Stimulated activated CD4-positive, alpha-beta T cell treated with anti-CD3 and anti-CD28 coated beads, TNF-alpha, amount 100 ng/mL, for 1 hour (primary cell): ENCODE measurements at regions not wholly inside any gene's neighbourhood (a gene's known extent, or its start where the extent isn't known, plus 50 kb on each side); places are given as distances from the start of the nearest gene placed in this dataset.

Experiments
- DNase-seq, 3 donors: peaks; one replicate each; pipeline ENCODE4 v3.0.0-alpha.2; 2020; ENCODE audit warnings: low read depth in 3 of 3, low spot score in 1 of 3

DNA sequence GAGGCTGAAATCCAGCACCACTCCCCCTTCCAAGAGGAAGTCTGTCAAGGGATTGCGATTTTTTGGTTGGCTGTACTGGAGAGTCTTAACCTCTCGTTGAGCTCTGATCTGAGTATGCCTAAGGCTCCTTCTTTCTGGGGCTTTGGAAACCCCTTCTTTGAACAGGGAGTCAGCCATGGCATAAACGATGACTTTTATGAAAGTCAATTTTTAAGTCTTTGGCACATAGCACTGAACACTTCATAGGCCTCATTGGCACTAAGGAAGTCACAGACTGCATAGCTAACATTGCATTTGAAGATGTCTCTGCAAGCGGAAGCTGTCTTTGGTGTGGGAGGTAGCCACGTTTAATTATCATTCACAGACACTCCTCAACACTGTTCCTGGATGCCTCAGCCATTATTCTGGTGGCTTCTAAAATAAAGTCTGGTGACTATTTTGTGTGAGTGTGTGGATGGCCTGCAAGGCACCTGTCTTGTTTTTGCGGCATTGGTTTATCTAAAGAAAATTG lies 148.2 kb upstream of the NCK2 start:
- DNase-seq, result no peak

DNA sequence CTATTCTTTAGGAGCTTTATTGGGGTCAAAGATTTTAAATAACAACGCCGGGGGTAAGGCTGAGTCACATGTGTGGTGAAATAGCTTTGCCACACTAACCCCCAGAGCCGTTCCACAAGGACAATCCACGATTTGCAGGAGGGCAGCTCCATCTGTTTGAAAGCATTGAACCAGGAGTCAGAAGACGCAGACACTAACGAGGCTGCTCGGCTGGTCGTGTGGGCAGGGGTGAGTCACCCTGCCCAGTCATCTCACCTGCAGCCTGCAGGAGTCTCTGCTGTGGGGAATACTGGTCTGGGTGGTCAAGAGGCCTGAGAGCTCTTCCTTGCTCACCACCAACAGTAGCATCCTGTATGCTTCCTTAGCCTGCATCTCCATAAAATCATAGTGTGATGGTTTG lies 149.2 kb upstream of the NCK2 start:
- DNase-seq, result no peak

- DNase-seq, result no peak
Observed at GRCh38 chr2:105593221-105593967, 151.3 kb upstream of the NCK2 start.

GRCh38 chr2:105592288-105592687 lies 152.4 kb upstream of the NCK2 start:
- no peak for DNase-seq

GRCh38 chr2:105590780-105591660 lies 153.7 kb upstream of the NCK2 start:
- no peak for DNase-seq

DNA sequence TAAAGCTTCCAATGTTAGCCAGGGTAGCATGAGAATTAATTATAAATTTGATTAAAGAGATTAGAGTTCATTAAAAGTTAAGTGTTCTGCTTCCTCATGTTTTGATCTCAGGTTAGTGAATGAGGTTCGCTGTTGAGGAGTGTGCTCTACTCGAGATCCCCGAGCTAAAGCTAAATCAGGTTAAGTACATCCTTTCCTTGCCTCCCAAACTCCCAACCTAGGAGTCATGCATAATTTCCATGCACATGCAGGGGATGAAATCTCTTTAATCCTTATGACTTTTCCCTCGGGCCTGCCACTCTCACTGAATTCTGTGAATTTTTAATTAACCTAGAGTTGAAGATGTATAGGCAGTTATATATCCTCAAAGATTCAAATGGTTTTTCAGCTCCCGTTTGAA lies 156.1 kb upstream of the NCK2 start:
- DNase-seq, result no peak

- no peak for DNase-seq
Observed at GRCh38 chr2:105587637-105588036, 157.1 kb upstream of the NCK2 start.

DNA sequence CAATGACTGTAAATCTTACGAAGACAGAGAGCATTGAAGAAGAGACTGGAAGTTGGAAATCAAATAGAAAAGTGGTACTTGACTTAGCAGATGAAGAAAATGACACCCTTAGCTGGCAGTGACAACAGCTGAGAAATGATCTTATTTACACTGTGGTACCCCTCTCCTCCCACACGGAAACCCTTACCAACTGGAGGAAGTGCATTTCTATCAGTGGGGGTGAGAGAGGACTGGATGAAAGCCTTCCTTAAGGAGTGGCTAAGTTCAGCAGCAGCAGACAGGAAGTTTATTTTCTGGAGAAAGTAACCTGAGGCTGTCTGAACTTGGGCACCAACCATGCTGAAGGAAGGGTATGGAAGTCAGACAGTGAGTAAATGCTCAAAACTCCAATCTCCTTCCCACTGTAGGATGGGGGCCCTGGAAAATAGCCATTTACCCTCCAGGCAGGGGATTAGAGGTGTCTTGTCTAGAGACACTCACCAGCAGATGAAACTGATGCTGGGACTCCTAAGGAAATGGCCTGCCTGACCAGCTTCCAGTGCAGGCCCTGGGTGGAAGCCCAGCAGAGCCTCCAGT lies 160.2 kb upstream of the NCK2 start:
- DNase-seq, result no peak

- no peak for DNase-seq
Observed at GRCh38 chr2:105582952-105583660, 161.6 kb upstream of the NCK2 start.

DNA sequence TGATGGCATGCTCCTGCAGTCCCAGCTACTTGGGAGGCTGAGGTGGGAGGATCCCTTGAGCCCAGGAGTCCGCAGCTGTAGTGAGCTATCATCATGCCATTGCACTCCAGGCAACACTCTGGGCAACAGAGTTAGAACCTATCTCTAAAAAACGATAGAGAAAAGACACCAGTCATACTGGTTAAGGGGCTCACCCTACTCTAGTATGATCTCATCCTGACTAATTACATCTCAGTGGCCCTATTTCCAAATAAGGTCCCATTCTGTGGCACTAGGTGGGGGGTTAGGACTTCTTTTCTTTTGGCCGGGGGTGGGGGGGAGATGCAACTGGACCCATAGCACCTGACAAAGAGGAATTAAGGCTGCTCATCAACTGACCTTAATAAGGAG lies 163.2 kb upstream of the NCK2 start:
- no peak for DNase-seq

DNA sequence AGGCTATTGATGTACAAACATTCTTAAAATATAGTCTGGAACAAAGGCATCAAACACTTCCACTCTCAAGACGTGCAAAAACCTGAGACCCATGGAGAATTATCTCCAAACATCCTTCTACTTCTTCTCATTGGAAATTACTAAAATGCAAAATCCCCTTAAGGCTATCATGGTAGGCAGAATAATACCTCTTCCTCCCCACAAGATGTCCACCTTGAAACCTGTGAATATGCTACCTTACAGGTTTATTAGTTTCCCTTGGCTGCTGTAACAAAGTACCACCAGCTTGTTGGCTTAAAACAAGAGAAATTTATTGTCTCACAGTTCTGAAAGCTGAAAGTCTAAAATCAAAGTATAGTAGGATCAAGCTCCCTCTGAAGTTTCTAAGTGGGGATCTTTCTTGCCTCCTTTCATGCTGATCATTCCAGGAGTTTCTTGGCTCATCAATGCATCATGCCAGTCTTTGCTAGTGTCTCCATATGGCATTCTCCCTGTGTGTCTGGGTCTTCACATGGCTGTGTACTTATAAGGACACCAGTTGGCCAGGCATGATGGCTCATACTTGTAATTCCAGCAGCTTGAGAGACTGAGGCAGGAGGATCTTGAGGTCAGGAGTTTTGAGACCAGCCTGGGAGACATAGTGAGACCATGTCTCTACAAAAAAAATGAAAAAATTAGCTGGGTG lies 163.7 kb upstream of the NCK2 start:
- no peak for DNase-seq

GRCh38 chr2:105580216-105580615 lies 164.5 kb upstream of the NCK2 start:
- no peak for DNase-seq

DNA sequence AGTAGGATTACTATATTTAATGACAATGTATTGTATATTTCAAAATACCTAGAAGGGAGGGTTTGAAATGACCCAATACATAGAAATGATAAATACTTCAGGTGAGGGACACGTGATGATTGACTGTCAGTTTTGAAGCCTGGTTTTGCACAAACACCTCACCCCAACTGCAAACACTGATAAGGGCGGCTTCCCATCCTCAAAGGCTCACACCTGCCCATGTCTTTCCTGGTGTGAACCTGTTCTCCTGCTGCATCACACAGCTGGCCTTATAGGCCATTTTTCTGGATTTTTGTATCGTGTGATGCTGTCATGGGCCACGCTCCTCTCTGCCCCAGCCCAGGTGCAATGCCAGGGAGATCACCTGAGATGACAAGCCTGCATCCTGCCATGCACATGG lies 166.5 kb upstream of the NCK2 start:
- DNase-seq, result no peak

DNA sequence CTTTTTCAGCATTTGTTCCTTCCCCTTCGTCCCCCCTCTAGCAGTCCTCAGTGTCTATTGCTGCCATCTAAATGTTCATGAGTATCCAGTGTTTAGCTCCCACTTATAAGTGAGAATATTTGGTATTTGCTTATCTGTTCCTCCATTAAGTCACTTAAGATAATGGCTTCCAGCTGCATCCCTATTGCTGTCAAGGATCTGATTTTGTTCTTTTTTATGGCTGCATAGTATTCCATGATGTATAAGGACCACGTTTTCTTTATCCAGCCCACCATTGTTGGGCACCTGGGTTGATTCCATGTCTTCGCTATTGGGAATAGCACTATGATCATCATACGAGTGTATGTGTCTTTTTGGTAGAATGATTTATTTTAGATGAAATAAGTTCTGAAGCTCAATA lies 166.9 kb upstream of the NCK2 start:
- no peak for DNase-seq

DNA sequence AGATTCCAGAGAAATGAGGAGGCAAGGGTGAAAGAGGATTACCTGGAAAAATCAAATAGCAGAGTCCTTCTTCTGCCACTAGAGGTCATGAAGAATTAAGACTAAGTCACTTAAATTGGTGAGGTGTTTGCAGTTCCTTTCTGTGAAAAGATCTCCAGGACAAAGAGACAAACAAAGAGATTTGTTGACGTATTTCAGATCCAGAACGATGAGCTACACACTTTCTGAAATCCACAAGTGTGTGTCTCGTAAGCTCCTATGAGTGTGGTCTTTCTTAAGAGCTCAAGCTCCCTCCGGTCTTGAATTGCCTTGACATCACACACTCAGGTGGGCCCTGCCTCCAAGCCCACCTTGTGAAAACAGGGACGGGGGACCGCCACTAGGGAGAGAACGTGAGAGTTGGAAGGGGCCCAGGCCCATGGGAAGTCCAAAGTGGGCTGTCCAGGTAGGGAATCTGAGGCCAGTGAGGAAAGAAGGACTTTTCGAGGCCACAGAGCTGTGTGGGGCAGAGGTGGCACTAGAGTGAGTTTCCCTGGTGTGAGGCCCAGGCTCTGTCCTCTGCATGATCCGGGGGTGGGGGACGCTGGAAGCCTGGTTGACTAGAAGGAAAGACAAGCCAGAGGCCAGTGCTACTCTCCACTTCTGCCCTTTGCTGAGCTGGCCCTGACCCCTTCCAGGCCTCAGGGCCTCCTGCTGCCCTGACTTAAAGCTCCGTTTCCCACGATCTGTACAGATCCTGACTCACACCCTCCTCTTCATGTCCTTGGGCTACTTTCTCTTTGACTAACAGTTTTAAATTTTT lies 168.1 kb upstream of the NCK2 start:
- DNase-seq, result no peak

DNA sequence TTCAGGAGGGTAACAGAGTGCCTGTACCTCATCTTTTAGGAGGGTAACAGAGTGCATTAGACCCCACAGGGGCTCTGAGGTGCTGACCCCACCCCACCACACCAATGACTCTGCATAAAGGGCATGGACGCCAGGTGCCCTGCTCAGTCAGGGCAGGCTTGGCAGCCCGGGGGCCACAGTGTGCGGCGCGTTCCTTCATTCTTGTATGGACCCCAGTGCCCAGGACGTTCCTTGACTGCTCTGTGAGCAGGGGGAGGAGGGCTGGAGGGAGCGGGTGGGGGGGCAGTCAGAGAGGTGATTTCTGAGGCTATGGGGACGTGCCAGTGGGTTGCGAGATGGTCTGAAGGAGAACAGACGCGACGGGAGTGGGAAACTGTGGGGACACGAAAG lies 168.7 kb upstream of the NCK2 start:
- no peak for DNase-seq

DNA sequence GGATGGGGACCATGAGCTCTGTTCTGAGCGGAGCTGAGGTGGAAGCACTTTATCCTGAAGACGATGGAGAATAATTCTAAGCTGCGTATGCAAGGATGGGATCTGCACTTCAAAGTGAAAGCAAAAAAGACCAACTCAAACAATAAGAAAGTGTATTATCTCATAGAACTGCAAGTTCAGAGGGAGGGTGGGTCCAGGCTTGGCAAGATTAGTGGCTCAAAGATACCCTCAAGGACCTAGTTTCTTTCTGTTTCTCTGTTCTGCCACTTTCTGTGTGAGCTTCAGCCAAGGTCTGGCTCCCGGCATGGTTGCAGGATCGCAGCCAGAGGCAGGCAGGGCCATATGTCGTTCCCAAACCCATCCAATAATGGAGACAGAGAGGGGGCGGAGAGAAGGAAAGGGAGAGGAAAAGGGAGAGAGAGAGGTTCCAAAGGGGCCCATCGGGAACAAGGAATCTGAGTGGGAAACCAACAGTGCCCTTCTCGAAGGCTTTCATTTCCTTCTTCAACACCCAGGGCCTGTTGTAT lies 169.2 kb upstream of the NCK2 start:
- no peak for DNase-seq

DNA sequence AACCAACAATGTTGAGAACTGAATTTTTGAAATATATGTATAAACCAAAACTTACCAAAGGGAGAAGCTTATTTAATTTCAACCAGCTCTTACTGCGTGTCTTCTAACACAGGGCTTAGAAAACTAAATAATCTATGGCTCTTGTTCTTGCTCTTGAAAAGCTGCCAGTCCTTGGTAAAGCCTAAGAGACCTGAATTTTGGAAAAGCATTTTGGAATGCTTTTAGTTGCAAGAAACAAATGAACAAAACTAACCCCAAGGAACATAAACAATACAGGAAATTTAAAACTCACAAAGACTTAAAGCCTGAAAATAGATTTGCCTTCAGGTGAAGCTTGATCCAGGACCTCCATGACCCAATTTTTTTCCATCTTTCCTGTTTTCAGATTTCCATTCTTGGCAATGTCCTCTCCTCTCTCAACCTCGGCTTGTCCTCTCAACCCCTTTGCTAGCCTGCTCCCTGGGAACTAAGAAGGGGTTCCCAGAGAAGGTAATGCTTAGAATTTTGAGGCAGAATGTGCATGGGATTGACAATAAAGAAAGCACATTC lies 169.8 kb upstream of the NCK2 start:
- DNase-seq, result no peak

DNA sequence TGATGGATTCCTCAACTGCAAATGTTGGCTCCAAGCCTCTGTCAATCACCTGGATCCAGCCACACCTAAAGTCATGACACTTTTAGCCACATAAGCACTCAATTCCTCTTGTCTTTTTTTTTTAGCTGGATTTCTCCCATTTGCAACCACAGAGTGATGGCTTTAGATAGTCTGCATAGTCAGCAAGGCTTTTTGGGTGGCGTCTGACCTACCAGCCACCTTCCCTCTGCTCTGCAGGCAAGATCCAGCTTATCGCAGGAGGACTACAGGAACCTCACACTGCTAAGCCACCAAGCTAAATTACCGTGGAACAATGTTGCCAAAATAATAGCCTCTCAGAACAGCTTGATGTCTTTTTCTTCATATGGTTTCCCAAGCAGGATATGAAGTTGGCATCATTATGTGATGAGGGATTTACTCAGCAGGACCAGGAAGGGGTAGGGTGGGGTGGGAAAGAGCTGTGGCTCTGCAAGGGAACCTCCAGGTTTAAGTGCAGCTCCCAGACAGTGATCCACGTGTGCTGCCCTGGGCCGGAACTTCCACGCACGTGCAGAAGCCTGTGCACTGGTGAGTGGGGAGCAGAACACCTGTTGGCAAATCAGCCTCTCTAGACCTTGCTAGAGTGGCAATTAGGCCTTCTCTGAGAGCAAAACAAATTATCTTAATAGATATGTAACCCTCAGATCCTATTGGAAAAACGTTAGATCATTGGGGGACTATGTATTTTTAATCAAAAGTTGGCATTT lies 170.6 kb upstream of the NCK2 start:
- DNase-seq, result no peak
